NCI-H2171 treated with DMSO at 0.1 percent for 48 hours (cell line): ENCODE measurements at regions not wholly inside any gene's neighbourhood (a gene's known extent, or its start where the extent isn't known, plus 50 kb on each side); places are given as distances from the start of the nearest gene placed in this dataset.
"Not testable (repeated sequence)": the region's sequence is repeated elsewhere in the genome, so short reads cannot be mapped to it uniquely, and the experiment has no call there.

Experiments
- DNase-seq: peaks from one replicate; lab custom pipeline; 2025; lab: John Stamatoyannopoulos, UW

DNA sequence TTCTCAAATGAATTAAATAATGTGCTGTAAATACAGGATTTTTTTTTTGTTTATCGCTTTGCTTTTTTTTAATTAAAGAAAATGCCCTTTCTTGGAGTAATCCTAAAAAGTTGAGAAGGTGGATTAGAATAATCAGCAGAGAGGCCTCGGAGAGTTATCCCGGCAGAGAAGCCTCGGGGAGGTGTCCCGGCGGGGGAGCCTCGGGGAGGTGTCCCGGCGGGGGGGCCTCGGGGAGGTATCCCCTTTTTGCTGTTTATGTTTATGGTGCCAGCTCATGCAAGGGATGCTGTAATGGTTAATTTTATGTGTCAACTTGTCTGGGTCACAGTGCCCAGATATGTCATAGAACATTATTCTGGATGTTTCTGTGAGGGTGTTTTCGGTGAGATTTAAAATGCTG, 263.0 kb upstream of the TRIB2 start:
- DNase-seq, result no peak

DNA sequence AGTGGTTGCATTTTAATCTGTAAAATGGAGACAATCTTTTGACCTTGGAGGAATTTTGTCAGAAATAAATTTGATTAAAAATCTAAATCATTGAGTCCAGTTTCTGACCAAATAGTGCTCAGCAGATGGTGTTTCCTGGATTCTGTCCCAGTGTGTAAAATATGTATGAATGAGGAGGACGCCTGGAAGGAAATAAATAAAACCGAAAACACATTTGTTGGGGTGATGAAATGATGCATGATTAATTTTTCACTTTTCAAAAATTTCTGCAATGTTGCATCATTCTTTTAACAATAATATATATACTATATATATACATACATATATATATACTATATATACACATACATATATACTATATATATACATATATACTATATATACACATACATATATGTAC, 261.1 kb upstream of the TRIB2 start:
- DNase-seq, result no peak

DNA sequence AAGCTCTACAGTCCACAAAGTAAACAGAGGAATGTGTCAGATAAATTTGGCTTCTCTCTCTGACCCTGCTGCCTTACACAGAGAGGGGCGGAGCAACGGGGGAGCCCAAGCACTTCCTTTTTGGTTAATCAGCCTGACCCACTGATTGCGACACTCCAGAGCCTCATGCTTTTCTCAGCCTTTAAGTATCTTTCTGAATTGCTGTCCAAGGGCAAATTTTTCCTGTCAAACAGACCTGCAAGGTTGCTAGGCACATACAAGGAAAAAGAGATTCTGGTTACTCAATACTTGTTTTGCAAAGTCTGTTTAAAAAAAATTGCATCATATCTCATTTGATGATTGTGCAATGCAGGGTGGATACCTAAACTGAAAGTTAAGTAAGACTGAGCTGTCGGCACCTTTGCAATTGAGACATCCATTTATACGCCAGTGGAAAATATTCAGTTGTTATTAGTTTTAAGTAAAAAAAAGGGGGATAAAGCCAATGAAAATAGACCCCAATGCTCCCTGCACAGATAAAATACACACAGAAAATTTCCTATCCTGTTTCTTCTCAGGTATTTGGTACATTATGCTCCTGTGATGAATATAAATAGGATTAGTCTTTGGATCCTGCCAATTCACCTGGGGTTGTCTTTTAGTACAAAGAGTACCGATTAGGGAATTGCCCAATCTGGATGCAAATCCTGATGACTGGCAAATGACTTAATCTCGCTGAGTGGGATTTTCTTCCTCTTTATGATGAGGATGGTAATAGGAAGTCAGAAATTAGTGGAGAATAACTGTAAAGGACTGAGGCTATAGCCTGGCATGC, 260.2 kb upstream of the TRIB2 start:
- DNase-seq, result no peak

DNA sequence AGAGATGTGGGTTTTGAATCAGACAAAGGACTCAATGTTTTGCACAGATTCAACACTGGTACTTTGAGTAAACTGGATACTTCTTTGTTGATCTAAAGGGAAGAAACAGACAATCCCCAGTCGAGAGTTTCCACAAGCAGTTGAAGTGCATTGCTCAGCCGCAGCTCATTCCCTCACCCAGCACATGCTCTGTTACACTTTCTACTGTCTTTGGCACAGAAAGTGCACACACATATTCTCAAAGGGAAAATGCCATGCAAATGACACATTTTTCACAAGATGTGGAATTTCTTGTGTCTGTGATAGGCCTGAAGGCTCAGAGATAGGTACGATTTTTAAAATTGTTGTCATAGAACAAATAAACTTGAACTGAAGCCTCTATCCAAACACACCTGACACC, 258.9 kb upstream of the TRIB2 start:
- DNase-seq, result no peak

DNA sequence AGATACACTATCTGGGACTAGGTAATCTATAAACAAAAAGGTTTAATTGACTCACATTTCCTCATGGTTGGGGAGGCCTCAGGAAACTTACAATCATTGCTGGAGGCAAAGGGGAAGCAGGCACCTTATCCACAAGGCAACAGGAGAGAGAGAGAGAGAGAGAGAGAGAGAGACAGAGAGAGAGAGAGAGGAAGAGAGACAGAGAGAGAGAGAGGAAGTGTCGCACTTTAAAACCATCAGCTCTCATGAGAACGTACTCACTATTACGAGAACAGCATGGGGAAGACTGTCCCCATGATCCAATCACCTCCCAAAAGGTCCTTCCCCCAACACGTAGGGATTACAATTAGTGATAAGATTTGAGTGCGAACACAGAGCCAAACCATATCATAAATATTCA, 253.5 kb upstream of the TRIB2 start:
- DNase-seq, result no peak

DNA sequence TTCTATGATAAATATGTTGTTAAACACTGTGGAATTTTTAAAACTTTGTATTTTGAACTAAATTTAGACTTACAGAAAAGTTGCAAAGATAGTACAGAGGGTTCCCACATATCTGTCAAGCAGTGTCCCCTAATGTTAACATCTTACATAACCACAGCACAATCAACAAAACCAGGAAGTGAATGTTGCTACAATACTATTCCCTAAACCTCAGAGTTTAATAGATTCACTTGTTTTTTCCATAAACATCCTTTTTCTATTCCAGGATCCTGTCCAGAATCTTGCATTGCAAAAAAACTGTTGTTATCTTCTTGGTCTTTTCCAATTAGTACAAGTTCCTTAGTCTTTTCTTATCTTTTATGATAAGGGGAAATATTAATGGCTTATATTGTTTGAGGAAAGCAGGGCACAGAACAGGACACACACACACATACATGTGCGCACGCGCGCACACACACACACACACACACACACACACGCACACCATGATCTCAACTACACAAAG, 251.1 kb upstream of the TRIB2 start:
- no peak for DNase-seq

DNA sequence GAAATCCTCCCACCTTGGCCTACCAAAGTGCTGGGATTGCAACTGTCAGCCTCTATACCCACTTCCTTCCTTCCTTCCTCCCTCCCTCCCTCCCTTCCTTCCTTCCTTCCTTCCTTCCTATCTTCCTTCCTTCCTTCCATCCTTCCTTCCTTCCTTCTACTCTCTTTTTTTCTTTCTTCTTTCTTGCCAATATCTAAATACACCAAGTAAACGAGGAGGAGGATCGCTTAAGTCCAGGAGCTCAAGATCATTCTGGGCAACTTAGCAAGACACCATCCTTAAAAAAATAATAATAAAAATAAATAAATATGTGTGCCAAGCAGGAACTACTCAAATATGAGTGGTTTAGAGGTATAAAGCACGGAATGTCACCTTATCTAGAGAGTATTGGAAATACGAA, 249.4 kb upstream of the TRIB2 start:
- no peak for DNase-seq

DNA sequence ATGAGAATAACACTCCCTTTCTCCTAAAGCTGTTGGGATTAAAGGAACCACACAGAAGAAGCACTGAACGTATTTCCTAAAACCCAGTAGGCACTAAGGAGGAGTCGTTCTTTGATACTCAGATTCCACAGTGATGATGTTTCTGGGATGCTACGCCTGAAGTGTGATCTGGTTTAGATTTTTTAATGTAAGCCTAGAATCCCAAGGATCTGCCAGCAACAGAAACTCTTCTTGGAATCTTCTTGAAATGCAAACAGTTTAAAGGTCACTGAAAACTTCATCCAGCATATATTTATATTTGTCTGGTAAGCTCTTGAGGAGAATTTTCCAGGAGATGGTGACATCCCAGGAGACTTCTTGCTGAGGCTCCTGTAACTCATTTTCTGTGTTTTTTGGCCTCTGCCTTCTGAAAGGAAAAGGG, 247.6 kb upstream of the TRIB2 start:
- DNase-seq, result no peak

DNA sequence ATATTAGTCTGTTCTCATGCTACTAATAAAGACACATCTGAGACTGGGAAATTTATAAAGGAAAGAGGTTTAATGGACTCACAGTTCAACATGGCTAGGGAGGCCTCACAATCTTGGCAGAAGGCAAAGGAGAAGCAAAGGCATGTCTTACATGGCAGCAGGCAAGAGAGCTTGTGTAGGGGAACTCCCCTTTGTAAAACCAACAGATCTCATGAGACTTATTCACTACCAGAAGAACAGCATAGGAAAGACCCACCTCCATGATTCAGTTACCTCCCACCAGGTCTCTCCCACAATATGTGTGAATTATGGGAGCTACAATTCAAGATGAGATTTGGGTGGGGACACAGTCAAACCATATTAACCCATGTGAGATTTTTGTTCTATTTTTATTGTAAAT, 244.5 kb upstream of the TRIB2 start:
- DNase-seq, result not testable (repeated sequence)

DNA sequence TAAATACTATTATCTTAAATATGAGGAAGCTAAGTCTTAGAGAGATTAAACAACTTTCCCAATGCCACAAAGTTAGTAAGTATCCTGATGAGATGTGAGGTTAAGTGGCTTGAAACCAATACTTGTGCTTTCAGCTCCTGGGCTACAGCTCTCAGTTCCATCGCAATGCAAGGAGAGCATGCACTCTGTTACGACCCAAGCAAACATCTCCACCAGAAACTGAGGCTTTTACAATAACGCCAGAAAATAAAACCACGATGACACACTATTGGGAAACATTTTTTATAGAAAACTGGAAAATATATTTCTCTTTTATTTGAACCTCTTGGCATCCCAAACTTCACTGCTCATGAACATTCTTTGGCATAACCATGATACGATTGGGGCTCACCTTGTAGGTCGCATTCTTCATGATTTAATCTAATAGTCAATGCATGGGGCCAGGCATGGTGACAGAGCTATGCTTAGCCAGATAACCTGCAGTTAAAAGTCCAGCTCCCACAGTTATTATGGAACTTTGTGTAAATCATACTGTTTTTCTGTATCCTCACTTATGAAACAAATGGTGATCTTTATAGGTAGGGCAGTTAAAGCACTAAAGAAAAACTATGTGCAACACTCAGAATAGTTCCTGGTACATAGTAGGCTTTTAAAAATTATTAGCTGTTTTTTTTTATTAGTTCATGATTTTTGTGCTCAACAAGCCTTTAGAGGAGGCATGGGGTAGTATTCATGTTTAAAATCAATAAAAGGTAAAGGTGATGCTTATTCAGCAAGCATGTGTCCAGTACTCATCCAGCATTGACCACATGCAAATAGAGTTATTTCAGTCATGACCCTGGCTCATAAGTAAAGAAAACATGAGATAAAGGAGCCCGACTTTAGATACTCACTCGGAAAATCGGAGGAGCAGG, 238.3 kb upstream of the TRIB2 start:
- DNase-seq, result no peak

DNA sequence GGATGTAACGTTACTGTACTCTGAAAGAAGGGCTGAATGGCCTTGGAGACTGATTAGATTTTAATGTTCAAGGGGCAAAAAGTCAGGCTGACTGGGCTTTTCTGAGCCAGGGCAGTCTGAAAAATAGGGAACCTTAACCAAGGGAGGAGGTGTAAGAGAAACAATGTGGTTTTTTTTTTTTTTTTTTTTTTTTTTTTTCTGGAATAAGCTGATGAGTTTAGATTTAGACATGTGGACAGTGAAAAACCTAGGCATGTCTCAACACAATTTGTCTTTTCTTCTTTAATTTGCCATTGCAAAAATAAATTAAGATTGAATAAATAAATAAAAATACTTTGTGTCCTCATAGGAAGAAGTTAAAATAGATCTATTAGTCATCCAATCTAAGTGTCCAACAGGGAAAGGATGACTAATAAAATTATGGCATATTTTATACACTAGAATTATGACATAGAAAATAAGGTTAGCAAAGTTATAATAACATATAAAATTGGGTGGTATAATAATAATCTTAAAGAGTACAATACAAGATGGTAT, 237.6 kb upstream of the TRIB2 start:
- no peak for DNase-seq

DNA sequence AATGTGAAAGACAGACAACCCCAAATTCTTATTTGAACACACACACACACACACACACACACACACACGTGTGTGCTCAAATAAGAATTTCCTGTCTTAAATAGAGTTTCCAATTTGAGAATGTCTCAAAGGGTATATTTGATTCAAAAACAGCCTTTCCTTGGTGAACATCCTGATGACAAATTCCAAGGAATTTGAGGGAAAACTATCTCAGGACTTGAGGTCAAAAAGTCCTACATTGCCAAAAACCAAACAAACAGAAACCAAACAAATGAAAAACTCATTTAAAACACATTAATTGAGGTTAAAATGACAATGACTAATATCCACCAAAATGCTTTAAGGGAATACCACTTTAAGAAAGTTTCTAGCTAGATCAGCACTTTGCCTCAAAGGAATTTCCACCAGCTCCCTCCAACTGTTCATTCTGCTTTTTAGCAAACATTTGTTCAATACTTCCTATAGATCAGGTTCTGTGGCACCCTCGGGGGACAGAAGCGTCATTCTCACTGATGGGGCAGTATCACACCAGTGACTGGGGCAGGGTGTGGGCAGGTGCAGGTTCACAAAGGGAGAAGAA, 232.1 kb upstream of the TRIB2 start:
- no peak for DNase-seq

DNA sequence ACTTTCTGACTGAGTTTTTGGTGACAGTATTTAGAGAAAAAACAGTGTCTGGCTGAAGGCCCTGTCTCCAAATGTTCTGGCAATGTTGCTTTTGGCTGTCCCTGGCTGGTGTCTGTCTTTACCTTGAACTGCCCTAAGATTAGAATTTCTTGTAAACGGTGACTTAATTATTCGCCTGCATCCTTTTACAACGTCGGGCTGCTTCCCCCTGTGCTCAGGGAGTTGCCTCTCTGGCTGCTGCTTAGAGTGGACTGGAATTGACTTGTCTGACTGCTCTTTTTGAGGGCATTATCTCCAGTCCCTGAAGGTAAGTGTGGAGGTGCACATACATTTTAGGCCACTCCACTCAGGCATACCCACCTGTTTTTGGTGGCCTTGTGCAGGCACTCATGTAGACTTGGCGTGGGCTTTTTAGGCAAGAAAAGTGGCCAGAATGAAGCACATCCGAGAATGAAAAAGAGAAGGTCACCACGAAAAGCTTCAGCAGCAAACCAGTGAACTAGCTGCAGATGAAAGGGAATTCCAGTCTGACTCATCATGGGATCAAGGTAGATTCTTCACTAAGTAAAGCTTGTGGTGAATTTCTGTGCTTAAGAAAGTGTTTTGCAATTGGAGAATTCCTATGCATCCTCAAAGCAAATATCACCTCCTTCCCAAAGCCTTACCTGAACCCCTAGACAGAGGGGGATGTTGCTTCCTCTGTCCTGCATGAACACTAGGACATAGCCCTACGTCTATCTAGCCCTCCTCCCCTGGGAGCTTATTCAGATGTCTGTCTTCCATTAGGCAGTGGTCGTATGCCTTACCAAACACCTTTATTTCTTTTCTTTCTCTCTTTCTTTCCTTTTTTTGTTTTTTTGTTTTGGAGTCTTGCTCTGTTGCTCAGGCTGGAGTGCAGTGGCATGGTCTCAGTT, 230.3 kb upstream of the TRIB2 start:
- DNase-seq, result no peak

DNA sequence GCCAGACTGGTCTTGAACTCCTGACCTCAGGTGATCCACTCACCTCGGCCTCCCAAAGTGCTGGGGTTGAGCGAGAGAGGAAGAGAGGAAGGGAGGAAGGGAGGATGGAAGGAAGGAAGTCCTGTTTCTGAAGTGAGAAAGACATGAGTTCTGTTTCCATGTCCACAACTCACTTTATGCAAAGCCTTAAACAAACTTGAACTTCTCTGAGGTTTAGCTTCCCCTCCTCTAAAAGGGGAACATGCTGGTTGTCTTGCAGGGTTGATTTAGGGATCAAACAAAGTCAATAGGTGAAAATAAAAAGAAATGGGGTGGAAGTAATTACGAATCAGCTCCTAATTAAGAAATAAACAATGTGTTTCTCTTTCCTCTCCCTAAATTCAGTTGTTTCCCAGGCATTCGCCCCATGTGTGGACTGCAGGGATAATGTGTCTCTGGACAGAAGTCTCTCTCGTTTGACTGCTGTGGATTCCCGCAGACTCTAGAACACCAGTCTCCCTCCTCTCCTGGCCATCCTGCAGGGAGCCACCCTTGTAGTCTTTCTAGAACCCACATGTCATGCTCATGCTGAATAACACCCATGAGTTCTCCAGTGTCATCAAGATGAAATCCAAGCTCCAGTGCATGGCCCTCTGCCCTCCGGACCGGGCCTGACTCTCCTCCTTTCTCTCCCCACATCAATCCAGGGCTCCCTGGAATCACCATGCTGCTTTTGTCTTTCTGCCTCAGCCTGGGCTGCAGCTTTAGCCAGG, 229.3 kb upstream of the TRIB2 start:
- DNase-seq, result no peak

DNA sequence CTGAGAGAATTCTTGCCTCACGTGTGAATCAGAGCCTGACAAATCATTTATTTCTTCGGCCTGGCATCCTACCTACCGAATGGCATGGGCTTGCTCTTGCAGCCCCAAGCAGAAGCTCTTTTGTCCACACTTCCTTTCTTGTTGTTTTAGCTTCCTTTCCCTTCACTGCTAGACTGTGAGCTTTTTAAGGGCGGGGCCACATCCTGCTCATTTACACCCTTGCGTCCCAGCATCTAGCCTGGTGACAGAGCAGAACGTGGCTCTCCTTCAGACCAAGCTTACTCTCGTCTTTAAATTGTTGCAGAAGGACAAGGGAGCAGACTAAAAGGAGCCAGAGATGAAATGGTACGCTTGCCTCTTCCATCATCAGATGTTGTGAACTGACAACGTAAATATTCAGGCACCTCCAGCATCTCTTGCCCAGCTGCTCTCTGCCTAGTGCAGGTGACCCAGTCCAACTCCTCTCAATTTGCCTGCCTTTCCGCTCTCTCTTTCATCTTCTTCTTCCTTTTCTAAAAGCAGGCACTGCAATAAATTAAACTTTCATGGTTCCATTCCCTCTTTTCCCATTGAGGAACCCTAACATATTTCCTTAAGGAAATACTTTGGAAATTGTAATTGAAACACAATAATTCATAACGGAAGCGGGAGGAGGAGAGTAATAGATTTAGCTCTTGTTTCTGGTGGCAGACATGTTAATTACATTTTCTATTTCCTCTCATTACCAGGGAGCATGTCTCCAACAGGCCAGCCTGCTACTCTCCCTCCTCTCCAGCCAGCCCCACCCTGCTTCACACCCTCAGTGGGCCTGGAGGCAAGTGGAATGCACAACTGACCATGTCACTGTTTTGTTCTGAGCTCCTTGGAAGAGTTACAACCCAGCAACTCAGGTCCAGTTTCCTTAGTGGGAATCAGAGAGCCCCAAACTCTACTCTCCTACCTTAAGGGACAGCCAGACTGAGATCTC, 228.1 kb upstream of the TRIB2 start:
- no peak for DNase-seq

DNA sequence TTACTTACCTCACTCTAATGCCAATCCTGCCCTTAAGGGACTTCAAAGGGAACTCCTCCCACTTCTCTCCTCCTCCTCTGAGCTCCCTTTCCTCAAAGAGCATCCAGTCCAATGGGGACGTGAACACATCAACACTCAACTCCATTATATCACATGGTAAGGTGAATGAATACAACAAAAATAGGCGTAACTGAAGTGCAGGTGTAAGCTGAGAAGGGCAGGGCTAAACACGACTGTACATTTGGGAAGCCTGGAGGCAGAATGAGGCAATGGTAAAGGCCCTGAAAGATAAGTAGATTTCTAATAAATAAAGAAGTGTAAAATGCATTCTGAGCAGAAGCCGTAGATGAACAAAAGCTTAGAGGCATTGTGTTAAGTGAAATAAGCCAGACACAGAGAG, 226.1 kb upstream of the TRIB2 start:
- DNase-seq, result peak; percentile 16

DNA sequence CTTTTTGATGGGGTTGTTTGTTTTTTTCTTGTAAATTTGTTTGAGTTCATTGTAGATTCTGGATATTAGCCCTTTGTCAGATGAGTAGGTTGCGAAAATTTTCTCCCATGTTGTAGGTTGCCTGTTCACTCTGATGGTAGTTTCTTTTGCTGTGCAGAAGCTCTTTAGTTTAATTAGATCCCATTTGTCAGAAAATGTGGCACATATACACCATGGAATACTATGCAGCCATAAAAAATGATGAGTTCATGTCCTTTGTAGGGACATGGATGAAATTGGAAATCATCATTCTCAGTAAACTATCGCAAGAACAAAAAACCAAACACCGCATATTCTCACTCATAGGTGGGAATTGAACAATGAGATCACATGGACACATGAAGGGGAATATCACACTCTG, 224.4 kb upstream of the TRIB2 start:
- DNase-seq, result not testable (repeated sequence)

DNA sequence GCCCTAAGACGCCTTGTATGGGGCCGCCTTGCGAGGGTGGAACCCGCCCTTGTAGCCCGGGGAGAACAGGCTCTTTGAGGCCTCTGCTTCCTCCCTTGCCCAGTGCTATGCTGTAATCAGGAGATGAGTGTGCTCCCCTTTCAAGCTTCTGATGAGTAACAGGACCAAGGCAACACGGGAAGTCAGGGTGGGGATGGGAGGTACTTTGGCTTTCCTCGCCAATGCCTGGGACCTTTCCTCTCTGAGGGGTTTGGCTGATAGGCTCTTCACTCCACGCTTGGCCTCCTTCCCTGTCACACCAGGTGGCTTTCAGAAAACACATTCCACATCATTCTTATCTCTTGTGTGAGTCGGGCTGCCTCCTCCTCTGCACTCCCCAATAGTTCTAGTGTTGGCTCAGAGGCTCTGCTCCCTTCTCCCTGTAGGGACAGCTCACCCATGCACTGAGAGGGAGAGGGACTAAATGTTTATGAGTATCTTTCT, 223.7 kb upstream of the TRIB2 start:
- DNase-seq, result no peak

DNA sequence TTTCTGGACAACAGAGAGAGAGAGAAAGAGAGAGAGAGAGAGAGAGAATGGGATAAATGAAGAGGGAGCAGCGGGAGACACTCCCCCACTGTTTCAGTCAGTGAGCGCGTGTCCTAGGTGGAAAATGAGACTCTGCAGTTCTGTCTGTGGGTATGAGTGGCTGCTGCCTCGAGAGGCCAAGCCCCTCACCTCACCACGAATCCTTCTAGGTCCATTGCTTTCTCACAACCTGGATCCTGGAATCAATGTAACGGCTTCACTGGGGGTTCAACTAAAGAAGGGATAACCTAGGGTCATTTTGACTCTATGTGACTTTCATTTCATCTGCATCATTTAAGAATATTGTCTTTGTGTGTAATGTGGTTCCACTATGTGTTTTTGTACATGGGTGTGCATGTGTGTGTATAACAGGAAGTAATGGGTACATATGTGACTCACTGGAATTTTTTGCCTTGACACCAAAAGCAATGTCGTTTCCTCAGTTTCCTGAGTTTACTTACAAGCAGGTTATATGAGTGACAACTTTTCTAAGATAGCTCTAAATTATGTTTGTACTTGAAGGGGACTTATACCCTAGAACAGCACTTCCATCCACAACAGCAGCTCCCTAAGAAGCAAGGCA, 221.4 kb upstream of the TRIB2 start:
- DNase-seq, result no peak
